NCI-H460 (cell line): ENCODE measurements at regions not wholly inside any gene's neighbourhood (a gene's known extent, or its start where the extent isn't known, plus 50 kb on each side); places are given as distances from the start of the nearest gene placed in this dataset.

Source experiments
- DNase-seq: peaks from one replicate; pipeline ENCODE4 v3.0.0-alpha.2; 2016; ENCODE audit warnings: low read depth; ENCODE audit errors: extremely low read depth

GRCh38 chr17:36727052-36727451 is 125.7 kb downstream of the MRM1 start:
- DNase-seq = no peak

GRCh38 chr17:36727577-36727976 is 126.2 kb downstream of the MRM1 start:
- no peak for DNase-seq

GRCh38 chr17:36728030-36728991 is 126.9 kb downstream of the MRM1 start:
- DNase-seq = no peak

GRCh38 chr17:36730095-36730808 is 128.9 kb downstream of the MRM1 start:
- DNase-seq = no peak

- DNase-seq = no peak
Measured at GRCh38 chr17:36730857-36731490, 129.6 kb downstream of the MRM1 start.

GRCh38 chr17:36731811-36732210 is 130.4 kb downstream of the MRM1 start:
- DNase-seq = no peak

- DNase-seq = no peak
Measured at GRCh38 chr17:36732351-36732750, 131.0 kb downstream of the MRM1 start.

- no peak for DNase-seq
Measured at GRCh38 chr17:36736201-36737156, 135.1 kb downstream of the MRM1 start.

GRCh38 chr17:36739208-36739607 is 137.8 kb downstream of the MRM1 start:
- no peak for DNase-seq

GRCh38 chr17:36740157-36740556 is 138.8 kb downstream of the MRM1 start:
- no peak for DNase-seq

GRCh38 chr17:36741019-36741902 is 139.9 kb downstream of the MRM1 start:
- DNase-seq = no peak

- DNase-seq = no peak
Measured at GRCh38 chr17:36742267-36743000, 141.1 kb downstream of the MRM1 start.

- no peak for DNase-seq
Measured at GRCh38 chr17:36743130-36743529, 141.7 kb downstream of the MRM1 start.

GRCh38 chr17:36746381-36747053 is 145.1 kb downstream of the MRM1 start:
- no peak for DNase-seq

GRCh38 chr17:36747861-36748260 is 146.5 kb downstream of the MRM1 start:
- no peak for DNase-seq

- DNase-seq = no peak
Measured at GRCh38 chr17:36748272-36748671, 146.9 kb downstream of the MRM1 start.

GRCh38 chr17:36749493-36749892 is 148.1 kb downstream of the MRM1 start:
- DNase-seq = no peak

GRCh38 chr17:36750316-36750885 is 149.0 kb downstream of the MRM1 start:
- DNase-seq = no peak
